ENCODE measurements at regions not wholly inside any gene's neighbourhood (a gene's known extent, or its start where the extent isn't known, plus 50 kb on each side); places are given as distances from the start of the nearest gene placed in this dataset.
A peak's percentile ranks its signal among the peaks of the same experiment; 100 is the strongest.

GRCh38 chr17:68101987-68102314 is 66.4 kb downstream of the KPNA2 start (continued):
- TF ChIP-seq ZIK1 (CRISPR knock-in tag; IDR thresholded peaks at IDR 0.05; ENCODE audit: borderline replicate concordance, low read depth) (no peak), GFI1 (CRISPR knock-in tag; IDR thresholded peaks at IDR 0.05; ENCODE audit: borderline replicate concordance) (peak; percentile 16; the same call in 1 of the 2 replicates), ZSCAN21 (CRISPR knock-in tag; IDR thresholded peaks at IDR 0.05; ENCODE audit: borderline replicate concordance) (no peak), ZNF121 (CRISPR knock-in tag; IDR thresholded peaks at IDR 0.05) (no peak), PTBP1 (IDR thresholded peaks at IDR 0.05; ENCODE audit: low read depth, low read length, poor library complexity, severe bottlenecking) (no peak), ZNF414 (CRISPR knock-in tag; IDR thresholded peaks at IDR 0.05) (no peak), ZNF570 (CRISPR knock-in tag; IDR thresholded peaks at IDR 0.05; ENCODE audit: borderline replicate concordance) (0 out of 2 replicates have a peak, but pooled peaks have one; percentile 12), ZBTB1 (CRISPR knock-in tag; IDR thresholded peaks at IDR 0.05; ENCODE audit: borderline replicate concordance) (no peak), ATF2 (CRISPR knock-in tag; IDR thresholded peaks at IDR 0.05) (no peak), SAFB2 (CRISPR knock-in tag; IDR thresholded peaks at IDR 0.05; ENCODE audit: borderline replicate concordance, low read depth) (no peak), NR2F1 (CRISPR knock-in tag; IDR thresholded peaks at IDR 0.05) (no peak), ZNF18 (CRISPR knock-in tag; IDR thresholded peaks at IDR 0.05; ENCODE audit: insufficient replicate concordance) (no peak), HIVEP1 (CRISPR knock-in tag; IDR thresholded peaks at IDR 0.05) (no peak), RAD51 (IDR thresholded peaks at IDR 0.05; ENCODE audit: borderline replicate concordance) (no peak), REXO4 (CRISPR knock-in tag; IDR thresholded peaks at IDR 0.05; ENCODE audit: borderline replicate concordance) (no peak), ATF7-NPFF (CRISPR knock-in tag; IDR thresholded peaks at IDR 0.05; ENCODE audit: low read depth) (no peak), RAD21 (CRISPR knock-in tag; IDR thresholded peaks at IDR 0.05) (no peak), ATF3 (CRISPR knock-in tag; IDR thresholded peaks at IDR 0.05) (no peak), ZNF891 (CRISPR knock-in tag; IDR thresholded peaks at IDR 0.05) (no peak), NFYB (CRISPR knock-in tag; IDR thresholded peaks at IDR 0.05) (no peak), CBX5 (CRISPR knock-in tag; IDR thresholded peaks at IDR 0.05; ENCODE audit: borderline replicate concordance) (no peak), EZH2 (conservative IDR thresholded peaks at IDR 0.05; ENCODE audit: low read depth, low read length) (no peak), ASH2L (IDR thresholded peaks at IDR 0.05; ENCODE audit: insufficient read length, low read depth, low read length) (peak; percentile 26), RFXANK (CRISPR knock-in tag; IDR thresholded peaks at IDR 0.05) (no peak), SSRP1 (CRISPR knock-in tag; IDR thresholded peaks at IDR 0.05) (no peak), MXI1 (IDR thresholded peaks at IDR 0.05; ENCODE audit: borderline replicate concordance, low read depth, low read length) (no peak), ATF1 (CRISPR knock-in tag; IDR thresholded peaks at IDR 0.05) (no peak), ZNF841 (CRISPR knock-in tag; IDR thresholded peaks at IDR 0.05; ENCODE audit: borderline replicate concordance) (no peak; the same call in 1 of the 2 replicates), PREB (CRISPR knock-in tag; IDR thresholded peaks at IDR 0.05) (no peak)

Data from HepG2 (cell line).